GM12878 (cell line): ENCODE measurements at regions not wholly inside any gene's neighbourhood (a gene's known extent, or its start where the extent isn't known, plus 50 kb on each side); places are given as distances from the start of the nearest gene placed in this dataset.

Source experiments
- ATAC-seq: fragments of 200-7000 bp; cut with Tn5 transposase; 3 replicates; pipeline ENCODE4 v1.9.1; 2020; ENCODE audit warnings: mild to moderate bottlenecking, moderate library complexity
- BruUV-seq: library from RNA; stranded (reverse); fragments of 400-500 nt; replicated peaks from 2 replicates; lab custom pipeline; 2021; lab: Mats Ljungman, UMichigan
- CTCF ChIA-PET: fragments of 300-600 bp; sonication (Branson Sonifier 250); formaldehyde crosslinking; extraction: SDS; loops from one replicate; lab custom pipeline; 2021; ENCODE audit warnings: inconsistent platforms; lab: Yijun Ruan, JAX
- POLR2A ChIA-PET: fragments of 350-600 bp; formaldehyde crosslinking; extraction: SDS; loops from one replicate; lab custom pipeline; 2021; ENCODE audit warnings: inconsistent platforms; lab: Charles Lee
- RAD21 ChIA-PET: fragments of 300-600 bp; sonication (Branson Sonifier 250); formaldehyde crosslinking; loops from one replicate; lab custom pipeline; 2023; ENCODE audit warnings: antibody characterized with exemption; ENCODE audit not compliant: unreplicated experiment; lab: Charles Lee
- SMC1A ChIA-PET: fragments of 300-600 bp; sonication (Branson Sonifier 250); formaldehyde crosslinking; loops from one replicate; lab custom pipeline; 2023; ENCODE audit not compliant: unreplicated experiment, uncharacterized antibody; lab: Charles Lee
- DNase-seq: peaks from one replicate; pipeline ENCODE4 v3.0.0-alpha.2; 2011; ENCODE audit warnings: low read depth, low spot score
- FAIRE-seq: peaks from 3 replicates; lab custom pipeline; 2011; peaks lifted over from hg19 to GRCh38; lab: Jason Lieb, UNC
- H2AFZ ChIP-seq: 2 replicates; pipeline ENCODE4 v1.6.0; 2011; ENCODE audit warnings: low read depth, low read length, control low read depth; ENCODE audit not compliant: control insufficient read depth
- H3K27ac ChIP-seq: 2 replicates; pipeline ENCODE4 v1.5.1; 2011; ENCODE audit warnings: control low read depth; ENCODE audit not compliant: control insufficient read depth, insufficient read depth
- H3K27me3 ChIP-seq, 2 experiments: replicated peaks in 1 of 2; 2 replicates each; pipeline versions ENCODE4 v1.6.0 to v1.6.1; 2011; ENCODE audit warnings: low read length in 1 of 2; ENCODE audit not compliant: control insufficient read depth in 2 of 2, insufficient read depth in 2 of 2
- H3K36me3 ChIP-seq, 2 experiments: 2 replicates each; pipeline ENCODE4 v1.5.1; 2011; ENCODE audit warnings: low read length in 1 of 2; ENCODE audit not compliant: control insufficient read depth in 2 of 2, insufficient read depth in 2 of 2
- H3K4me1 ChIP-seq: 2 replicates; pipeline ENCODE4 v1.6.1; 2011; ENCODE audit warnings: mild to moderate bottlenecking, low read length, moderate library complexity, mixed read lengths; ENCODE audit not compliant: control insufficient read depth, insufficient read depth
- H3K4me2 ChIP-seq: 2 replicates; pipeline ENCODE4 v1.6.0; 2011; ENCODE audit warnings: control low read depth; ENCODE audit not compliant: control insufficient read depth, insufficient read depth
- H3K4me3 ChIP-seq: fragments of 200-600 bp; sonication (generic); 2 replicates; pipeline ENCODE4 v1.5.1; 2016
- H3K79me2 ChIP-seq: 2 replicates; pipeline ENCODE4 v1.6.0; 2011; ENCODE audit warnings: low read length; ENCODE audit not compliant: control insufficient read depth, insufficient read depth
- H3K9ac ChIP-seq: 2 replicates; pipeline ENCODE4 v1.8.0; 2011; ENCODE audit warnings: low read length, control low read depth, mixed read lengths; ENCODE audit not compliant: control insufficient read depth, insufficient read depth
- H3K9me3 ChIP-seq: replicated peaks from 3 replicates; pipeline ENCODE4 v1.5.1; 2011; ENCODE audit warnings: mild to moderate bottlenecking, low read length; ENCODE audit not compliant: control insufficient read depth, insufficient read depth
- H4K20me1 ChIP-seq: 2 replicates; pipeline ENCODE4 v1.6.0; 2011; ENCODE audit not compliant: control insufficient read depth, insufficient read depth
- BCLAF1 ChIP-seq: fragments of 450-650 bp; IDR thresholded peaks from 2 replicates; pipeline ENCODE4 v1.6.1; 2017; ENCODE audit warnings: antibody characterized with exemption, mild to moderate bottlenecking, moderate library complexity
- CHD1 ChIP-seq: IDR thresholded peaks from 2 replicates; pipeline ENCODE4 v1.6.1; 2012; ENCODE audit warnings: low read depth, low read length, improper control_type of control experiment
- ELK1 ChIP-seq: IDR thresholded peaks from 2 replicates; pipeline ENCODE4 v1.6.1; 2012; ENCODE audit warnings: low read depth, low read length, improper control_type of control experiment
- HDAC2 ChIP-seq: fragments of 200-600 bp; sonication (generic); IDR thresholded peaks from 2 replicates; pipeline ENCODE4 v1.6.1; 2017
- HDAC6 ChIP-seq: fragments of 200-600 bp; sonication (generic); IDR thresholded peaks from one replicate; pipeline ENCODE4 v1.8.0; 2017; ENCODE audit warnings: antibody characterized with exemption; ENCODE audit not compliant: unreplicated experiment
- MEF2A ChIP-seq: IDR thresholded peaks from 2 replicates; pipeline ENCODE4 v1.6.1; 2011; ENCODE audit warnings: low read depth, mild to moderate bottlenecking, low read length, moderate library complexity; ENCODE audit not compliant: insufficient read depth
- NFYB ChIP-seq: IDR thresholded peaks from 2 replicates; pipeline ENCODE4 v1.6.1; 2011; ENCODE audit warnings: low read depth, mild to moderate bottlenecking, low read length, improper control_type of control experiment, moderate library complexity; ENCODE audit not compliant: insufficient read depth
- PAX5 ChIP-seq: IDR thresholded peaks from 2 replicates; pipeline ENCODE4 v1.6.1; 2011; ENCODE audit warnings: low read depth, low read length, borderline replicate concordance
- RB1 ChIP-seq: fragments of 450-650 bp; formaldehyde crosslinking; IDR thresholded peaks from 2 replicates; pipeline ENCODE4 v1.6.1; 2017; ENCODE audit warnings: mild to moderate bottlenecking, borderline replicate concordance
- RCOR1 ChIP-seq: conservative IDR thresholded peaks from 2 replicates; pipeline ENCODE4 v1.6.1; 2012; ENCODE audit warnings: low read depth, low read length, improper control_type of control experiment
- SIN3A ChIP-seq: IDR thresholded peaks from 2 replicates; pipeline ENCODE4 v1.6.1; 2012; ENCODE audit warnings: low read depth, low read length, improper control_type of control experiment
- SMAD1 ChIP-seq: fragments of 450-650 bp; IDR thresholded peaks from 2 replicates; pipeline ENCODE4 v1.6.1; 2018; ENCODE audit warnings: mild to moderate bottlenecking, low read depth; ENCODE audit not compliant: partially characterized antibody
- TARDBP ChIP-seq: IDR thresholded peaks from 2 replicates; pipeline ENCODE4 v1.6.1; 2016; ENCODE audit warnings: borderline replicate concordance
- TBL1XR1 ChIP-seq: IDR thresholded peaks from 2 replicates; pipeline ENCODE4 v1.6.1; 2012; ENCODE audit warnings: low read depth, low read length, improper control_type of control experiment
- ZNF384 ChIP-seq: IDR thresholded peaks from 2 replicates; pipeline ENCODE4 v1.6.1; 2012; ENCODE audit warnings: low read depth, mild to moderate bottlenecking, low read length, improper control_type of control experiment, borderline replicate concordance
- WGBS: methylation state at CpG from one replicate; pipeline ENCODE4 v1.1.6; 2016; ENCODE audit warnings: low lambda C conversion rate; ENCODE audit not compliant: insufficient replicate concordance, insufficient coverage; ENCODE audit errors: missing lambda C conversion rate; 5-methylcytosine and 5-hydroxymethylcytosine counted together
- in situ Hi-C: fragments of 300-500 bp; cut with MboI; formaldehyde crosslinking; loops from 9 replicates; pipeline ENCODE4 v1.14.3; 2018; ENCODE audit warnings: mixed read lengths
- intact Hi-C: fragments of 100-400 bp; cut with micrococcal nuclease; formaldehyde crosslinking; loops from one replicate; pipeline ENCODE4 v1.14.2; 2022; ENCODE audit not compliant: unreplicated experiment
- TF ChIP-seq, protein P1 (sequence below): fragments of 450-650 bp; IDR thresholded peaks from 2 replicates; pipeline ENCODE4 v1.6.1; 2017; ENCODE audit warnings: mild to moderate bottlenecking, moderate library complexity

- H3K79me2 ChIP-seq, result no peaks in the 10 kb centered on the region
- intact Hi-C loops (loop anchor here (5.0 kb wide), 1 partner anchor 211 kb away; no protein-coding TSS in a partner anchor), in situ Hi-C loops (no loop called here)
- H2AFZ ChIP-seq, result no peak overlapping the region
- H4K20me1 ChIP-seq, result no peaks in the 10 kb centered on the region
- no peak for FAIRE-seq
- no peaks in the 10 kb centered on the region for H3K4me1 ChIP-seq
- ChIA-PET RAD21 (interaction anchor here (0.6 to 0.7 kb wide), 3 partner anchors 22 to 221 kb away, joined by 3 read pairs; no protein-coding TSS in a partner anchor), SMC1A (interaction anchor here (0.6 kb wide), 1 partner anchor 608 kb away, joined by 3 read pairs; no protein-coding TSS in a partner anchor), POLR2A (interaction anchor here (0.7 kb wide), 1 partner anchor 1042 kb away, joined by 4 read pairs; no protein-coding TSS in a partner anchor), CTCF (interaction anchor here (0.7 kb wide), 1 partner anchor 13 kb away, joined by 4 read pairs; no protein-coding TSS in a partner anchor)
- BruUV-seq, result no TSS peak
- no peak for ATAC-seq
- no peaks in the 10 kb centered on the region for H3K9me3 ChIP-seq
- no peak overlapping the region for H3K4me2 ChIP-seq
- H3K36me3 ChIP-seq, result no peaks in the 10 kb centered on the region
- H3K27me3 ChIP-seq, result no peaks in the 10 kb centered on the region; a peak in 1 of 4 replicates
- DNase-seq, result no peak
- TF ChIP-seq ZNF384, result no peak
- no peak for TF ChIP-seq SIN3A
- no peak for TF ChIP-seq TARDBP
- no peak for TF ChIP-seq BCLAF1
- no peak for TF ChIP-seq RCOR1
- TF ChIP-seq TBL1XR1, result no peak
- TF ChIP-seq HDAC6, result no peak
- TF ChIP-seq ELK1, result no peak
- no peak for TF ChIP-seq NFYB
- no peak for TF ChIP-seq MEF2A
- TF ChIP-seq, protein P1, sequence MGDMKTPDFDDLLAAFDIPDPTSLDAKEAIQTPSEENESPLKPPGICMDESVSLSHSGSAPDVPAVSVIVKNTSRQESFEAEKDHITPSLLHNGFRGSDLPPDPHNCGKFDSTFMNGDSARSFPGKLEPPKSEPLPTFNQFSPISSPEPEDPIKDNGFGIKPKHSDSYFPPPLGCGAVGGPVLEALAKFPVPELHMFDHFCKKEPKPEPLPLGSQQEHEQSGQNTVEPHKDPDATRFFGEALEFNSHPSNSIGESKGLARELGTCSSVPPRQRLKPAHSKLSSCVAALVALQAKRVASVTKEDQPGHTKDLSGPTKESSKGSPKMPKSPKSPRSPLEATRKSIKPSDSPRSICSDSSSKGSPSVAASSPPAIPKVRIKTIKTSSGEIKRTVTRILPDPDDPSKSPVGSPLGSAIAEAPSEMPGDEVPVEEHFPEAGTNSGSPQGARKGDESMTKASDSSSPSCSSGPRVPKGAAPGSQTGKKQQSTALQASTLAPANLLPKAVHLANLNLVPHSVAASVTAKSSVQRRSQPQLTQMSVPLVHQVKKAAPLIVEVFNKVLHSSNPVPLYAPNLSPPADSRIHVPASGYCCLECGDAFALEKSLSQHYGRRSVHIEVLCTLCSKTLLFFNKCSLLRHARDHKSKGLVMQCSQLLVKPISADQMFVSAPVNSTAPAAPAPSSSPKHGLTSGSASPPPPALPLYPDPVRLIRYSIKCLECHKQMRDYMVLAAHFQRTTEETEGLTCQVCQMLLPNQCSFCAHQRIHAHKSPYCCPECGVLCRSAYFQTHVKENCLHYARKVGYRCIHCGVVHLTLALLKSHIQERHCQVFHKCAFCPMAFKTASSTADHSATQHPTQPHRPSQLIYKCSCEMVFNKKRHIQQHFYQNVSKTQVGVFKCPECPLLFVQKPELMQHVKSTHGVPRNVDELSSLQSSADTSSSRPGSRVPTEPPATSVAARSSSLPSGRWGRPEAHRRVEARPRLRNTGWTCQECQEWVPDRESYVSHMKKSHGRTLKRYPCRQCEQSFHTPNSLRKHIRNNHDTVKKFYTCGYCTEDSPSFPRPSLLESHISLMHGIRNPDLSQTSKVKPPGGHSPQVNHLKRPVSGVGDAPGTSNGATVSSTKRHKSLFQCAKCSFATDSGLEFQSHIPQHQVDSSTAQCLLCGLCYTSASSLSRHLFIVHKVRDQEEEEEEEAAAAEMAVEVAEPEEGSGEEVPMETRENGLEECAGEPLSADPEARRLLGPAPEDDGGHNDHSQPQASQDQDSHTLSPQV, result no peak
- no peak for TF ChIP-seq SMAD1
- no peak for TF ChIP-seq RB1
- no peak for TF ChIP-seq CHD1
- no peak for TF ChIP-seq HDAC2
- TF ChIP-seq PAX5, result no peak
- no peak overlapping the region for H3K4me3 ChIP-seq
- no peak overlapping the region for H3K9ac ChIP-seq
- no peak overlapping the region for H3K27ac ChIP-seq
- WGBS, result 50% methylated on average over 8 of the region's 8 CpGs
Measured at GRCh38 chr9:14441115-14441514, 127.2 kb upstream of the NFIB start.
